Gastroesophageal sphincter (tissue), 3 donors: ENCODE measurements at regions not wholly inside any gene's neighbourhood (a gene's known extent, or its start where the extent isn't known, plus 50 kb on each side); places are given as distances from the start of the nearest gene placed in this dataset.

Experiments
- CTCF ChIP-seq, 4 experiments: fragments of 200-600 bp in 2 of 4; fragments of 450-650 bp in 2 of 4; sonication (generic) in 1 of 4; IDR thresholded peaks; one replicate each; pipeline ENCODE4 v1.5.1; 2017 to 2019; ENCODE audit warnings: antibody characterized with exemption in 4 of 4, mild to moderate bottlenecking in 2 of 4, moderate library complexity in 2 of 4
- EP300 ChIP-seq: sonication (generic); formaldehyde crosslinking; IDR thresholded peaks from one replicate; pipeline ENCODE4 v1.6.1; 2017; ENCODE audit warnings: antibody characterized with exemption, mild to moderate bottlenecking
- POLR2A ChIP-seq, 2 donors: fragments of 450-650 bp; IDR thresholded peaks; one replicate each; pipeline ENCODE4 v1.6.1; 2017; ENCODE audit warnings: antibody characterized with exemption in 2 of 2, mild to moderate bottlenecking in 2 of 2, moderate library complexity in 1 of 2

GRCh38 chr4:32798471-32799159 is 2078.4 kb downstream of the PCDH7 start:
- TF ChIP-seq CTCF (IDR thresholded peaks at IDR 0.05): no peak
- no peak for TF ChIP-seq EP300
- TF ChIP-seq POLR2A (IDR thresholded peaks at IDR 0.05): no peak
